ENCODE measurements at regions not wholly inside any gene's neighbourhood (a gene's known extent, or its start where the extent isn't known, plus 50 kb on each side); places are given as distances from the start of the nearest gene placed in this dataset.

- no peak for DNase-seq
Measured at GRCh38 chr3:127393131-127393820, 105.4 kb upstream of the PRR20G start.

GRCh38 chr3:127392156-127392490 is 104.3 kb upstream of the PRR20G start:
- DNase-seq = no peak

- DNase-seq = no peak
Measured at GRCh38 chr3:127391436-127392155, 103.8 kb upstream of the PRR20G start.

- DNase-seq = no peak
Measured at GRCh38 chr3:127390365-127391025, 102.6 kb upstream of the PRR20G start.

- no peak for DNase-seq
Measured at GRCh38 chr3:127389913-127390312, 102.1 kb upstream of the PRR20G start.

GRCh38 chr3:127389420-127389819 is 101.6 kb upstream of the PRR20G start:
- DNase-seq = no peak

- no peak for DNase-seq
Measured at GRCh38 chr3:127388427-127388826, 100.6 kb upstream of the PRR20G start.

GRCh38 chr3:127387556-127388153 is 99.8 kb upstream of the PRR20G start:
- DNase-seq = no peak

- no peak for DNase-seq
Measured at GRCh38 chr3:127387119-127387518, 99.3 kb upstream of the PRR20G start.

GRCh38 chr3:127386490-127386889 is 98.6 kb upstream of the PRR20G start:
- DNase-seq = no peak

- DNase-seq = no peak
Measured at GRCh38 chr3:127385540-127385870, 97.7 kb upstream of the PRR20G start.

- no peak for DNase-seq
Measured at GRCh38 chr3:127384717-127385539, 97.1 kb upstream of the PRR20G start.

GRCh38 chr3:127383656-127384179 is 95.9 kb upstream of the PRR20G start:
- DNase-seq = no peak

GRCh38 chr3:127377801-127378655 is 90.2 kb upstream of the PRR20G start:
- no peak for DNase-seq

GRCh38 chr3:127375151-127375930 is 87.5 kb upstream of the PRR20G start:
- DNase-seq = no peak

GRCh38 chr3:127374086-127375010 is 86.5 kb upstream of the PRR20G start:
- no peak for DNase-seq

GRCh38 chr3:127373441-127374085 is 85.7 kb upstream of the PRR20G start:
- DNase-seq = no peak

- no peak for DNase-seq
Measured at GRCh38 chr3:127371846-127372245, 84.0 kb upstream of the PRR20G start.

GRCh38 chr3:127371334-127371733 is 83.5 kb upstream of the PRR20G start:
- DNase-seq = no peak
